H1 (cell line): ENCODE measurements at regions not wholly inside any gene's neighbourhood (a gene's known extent, or its start where the extent isn't known, plus 50 kb on each side); places are given as distances from the start of the nearest gene placed in this dataset.

Experiments
- BRCA1 ChIP-seq: IDR thresholded peaks from 2 replicates; pipeline ENCODE4 v1.6.1; 2012; ENCODE audit warnings: low read depth, low read length, improper control_type of control experiment
- CHD7 ChIP-seq: fragments of 300-600 bp; sonication (generic); IDR thresholded peaks from 2 replicates; pipeline ENCODE4 v1.7.1; 2012; ENCODE audit warnings: low read length, moderate library complexity, mild to moderate bottlenecking, inconsistent platforms; ENCODE audit not compliant: insufficient replicate concordance
- SUZ12 ChIP-seq: fragments of 200-600 bp; sonication (generic); IDR thresholded peaks from 2 replicates; pipeline ENCODE4 v1.6.1; 2012; ENCODE audit warnings: mild to moderate bottlenecking, inconsistent platforms, low read length, moderate library complexity, mixed read lengths
- YY1 ChIP-seq: IDR thresholded peaks from 2 replicates; pipeline ENCODE4 v1.6.1; 2011; ENCODE audit warnings: low read depth, mild to moderate bottlenecking, low read length

GRCh38 chr3:34216711-34217335, 418.4 kb downstream of the PDCD6IP start (continued):
- TF ChIP-seq CHD7 (no peak), BRCA1 (no peak), YY1 (no peak), SUZ12 (no peak)
- TF ChIP-seq, all 59 proteins: peak for 0
